GM23248 (cell line): ENCODE measurements at regions not wholly inside any gene's neighbourhood (a gene's known extent, or its start where the extent isn't known, plus 50 kb on each side); places are given as distances from the start of the nearest gene placed in this dataset.

Experiments
- EZH2 ChIP-seq: fragments of 200-600 bp; sonication (generic); IDR thresholded peaks from 2 replicates; pipeline ENCODE4 v1.6.1; 2018; ENCODE audit warnings: antibody characterized with exemption, mild to moderate bottlenecking; ENCODE audit not compliant: insufficient read depth, poor library complexity, severe bottlenecking
- EZH2phosphoT487 ChIP-seq: fragments of 200-600 bp; sonication (generic); IDR thresholded peaks from 2 replicates; pipeline ENCODE4 v1.6.1; 2018; ENCODE audit warnings: antibody characterized with exemption, moderate library complexity, mild to moderate bottlenecking, low read depth; ENCODE audit not compliant: insufficient read depth

DNA sequence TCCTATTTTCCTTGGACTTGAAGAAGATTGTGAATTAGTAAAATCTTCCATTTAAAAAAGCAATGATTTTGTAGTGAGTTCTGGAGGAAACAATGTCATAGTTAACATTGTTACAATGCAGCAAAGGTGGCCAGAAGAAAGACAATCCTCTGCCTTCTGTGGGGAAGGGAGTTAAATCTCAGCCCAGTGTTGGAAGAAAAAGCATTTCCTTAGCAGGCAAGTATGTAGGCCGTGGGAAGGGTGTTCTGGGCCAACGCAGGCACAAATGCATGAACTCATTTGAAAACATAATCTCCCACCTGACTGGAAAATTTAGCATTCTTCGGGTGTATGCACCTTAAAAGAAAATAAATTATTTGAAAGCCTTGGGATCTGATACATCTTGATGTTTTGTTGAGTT, 258.6 kb downstream of the ADAMTS20 start:
- TF ChIP-seq EZH2phosphoT487 (no peak), EZH2 (no peak)
